AG04450 (cell line): ENCODE measurements at regions not wholly inside any gene's neighbourhood (a gene's known extent, or its start where the extent isn't known, plus 50 kb on each side); places are given as distances from the start of the nearest gene placed in this dataset.

Experiments
- CTCF ChIA-PET: fragments of 300-600, 350-600 bp; formaldehyde crosslinking; extraction: SDS; loops from one replicate; lab custom pipeline; 2022; ENCODE audit warnings: antibody characterized with exemption, inconsistent platforms; lab: Charles Lee
- POLR2A ChIA-PET: fragments of 350-600 bp; formaldehyde crosslinking; extraction: SDS; loops from one replicate; lab custom pipeline; 2021; ENCODE audit warnings: antibody characterized with exemption, inconsistent platforms; lab: Yijun Ruan, JAX
- DNase-seq: peaks from one replicate; pipeline ENCODE4 v3.0.0-alpha.2; 2011; ENCODE audit warnings: low read depth, low spot score
- H3K27ac ChIP-seq: one replicate; pipeline ENCODE4 v1.5.1; 2012; ENCODE audit warnings: low read depth, low read length, control low read depth
- H3K27me3 ChIP-seq: one replicate; pipeline ENCODE4 v1.6.0; 2012; ENCODE audit warnings: low read length; ENCODE audit not compliant: control insufficient read depth, insufficient read depth
- H3K4me3 ChIP-seq: 2 replicates; pipeline ENCODE4 v1.5.1; 2011; ENCODE audit warnings: mild to moderate bottlenecking, low read depth, low read length, control low read depth
- H3K9me3 ChIP-seq: 2 replicates; pipeline ENCODE4 v1.5.1; 2012; ENCODE audit warnings: low read length; ENCODE audit not compliant: control insufficient read depth, insufficient read depth
- TF ChIP-seq, protein P1 (sequence below): IDR thresholded peaks from 2 replicates; pipeline ENCODE4 v1.5.1; 2011; ENCODE audit warnings: low read depth, low read length, control low read depth, inconsistent platforms

DNA sequence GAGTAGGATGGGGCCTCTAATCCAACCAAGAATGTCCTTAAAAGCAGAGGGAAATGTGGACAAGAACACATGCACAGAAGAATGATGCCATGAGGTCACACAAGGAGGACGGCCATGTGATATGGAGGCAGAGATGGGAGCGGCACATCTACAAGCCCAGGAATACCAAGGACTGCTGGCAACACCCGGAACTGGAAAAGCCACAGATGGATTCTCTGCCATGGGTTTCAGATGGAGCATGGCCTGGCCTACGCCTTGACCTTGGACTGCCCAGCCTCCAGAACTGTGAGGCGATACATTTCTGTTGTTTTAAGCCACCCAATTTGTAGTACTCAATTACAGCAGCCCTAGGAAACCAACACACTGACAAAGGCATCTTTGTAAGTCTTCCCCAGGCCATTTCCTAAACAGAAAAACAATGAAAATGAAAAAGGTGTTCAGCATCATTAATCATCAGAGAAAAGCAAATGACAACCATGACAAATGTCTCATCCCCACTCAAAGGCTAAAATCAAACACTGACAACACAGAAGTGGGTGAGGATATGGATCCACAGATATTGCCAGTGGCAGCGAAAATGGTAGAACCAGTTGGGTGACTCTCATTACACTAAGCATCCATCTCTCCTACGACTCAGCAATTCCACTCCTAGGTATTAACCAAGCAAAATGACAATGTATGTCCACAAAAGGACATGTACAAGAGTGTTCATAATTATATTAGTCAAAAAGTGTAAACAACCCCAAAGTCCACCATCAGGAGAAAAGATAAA, 76.9 kb upstream of the CNEP1R1 start:
- no peak overlapping the region for H3K27ac ChIP-seq
- TF ChIP-seq, protein P1, sequence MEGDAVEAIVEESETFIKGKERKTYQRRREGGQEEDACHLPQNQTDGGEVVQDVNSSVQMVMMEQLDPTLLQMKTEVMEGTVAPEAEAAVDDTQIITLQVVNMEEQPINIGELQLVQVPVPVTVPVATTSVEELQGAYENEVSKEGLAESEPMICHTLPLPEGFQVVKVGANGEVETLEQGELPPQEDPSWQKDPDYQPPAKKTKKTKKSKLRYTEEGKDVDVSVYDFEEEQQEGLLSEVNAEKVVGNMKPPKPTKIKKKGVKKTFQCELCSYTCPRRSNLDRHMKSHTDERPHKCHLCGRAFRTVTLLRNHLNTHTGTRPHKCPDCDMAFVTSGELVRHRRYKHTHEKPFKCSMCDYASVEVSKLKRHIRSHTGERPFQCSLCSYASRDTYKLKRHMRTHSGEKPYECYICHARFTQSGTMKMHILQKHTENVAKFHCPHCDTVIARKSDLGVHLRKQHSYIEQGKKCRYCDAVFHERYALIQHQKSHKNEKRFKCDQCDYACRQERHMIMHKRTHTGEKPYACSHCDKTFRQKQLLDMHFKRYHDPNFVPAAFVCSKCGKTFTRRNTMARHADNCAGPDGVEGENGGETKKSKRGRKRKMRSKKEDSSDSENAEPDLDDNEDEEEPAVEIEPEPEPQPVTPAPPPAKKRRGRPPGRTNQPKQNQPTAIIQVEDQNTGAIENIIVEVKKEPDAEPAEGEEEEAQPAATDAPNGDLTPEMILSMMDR, result no peak
- CTCF ChIA-PET, result interaction anchor here (1.6 kb wide), 1 partner anchor 9 kb away, joined by 5 read pairs; no protein-coding TSS in a partner anchor
- POLR2A ChIA-PET, result no interaction called here
- no peaks in the 10 kb centered on the region for H3K9me3 ChIP-seq
- no peaks in the 10 kb centered on the region for H3K27me3 ChIP-seq
- no peak overlapping the region for H3K4me3 ChIP-seq
- no peak for DNase-seq

DNA sequence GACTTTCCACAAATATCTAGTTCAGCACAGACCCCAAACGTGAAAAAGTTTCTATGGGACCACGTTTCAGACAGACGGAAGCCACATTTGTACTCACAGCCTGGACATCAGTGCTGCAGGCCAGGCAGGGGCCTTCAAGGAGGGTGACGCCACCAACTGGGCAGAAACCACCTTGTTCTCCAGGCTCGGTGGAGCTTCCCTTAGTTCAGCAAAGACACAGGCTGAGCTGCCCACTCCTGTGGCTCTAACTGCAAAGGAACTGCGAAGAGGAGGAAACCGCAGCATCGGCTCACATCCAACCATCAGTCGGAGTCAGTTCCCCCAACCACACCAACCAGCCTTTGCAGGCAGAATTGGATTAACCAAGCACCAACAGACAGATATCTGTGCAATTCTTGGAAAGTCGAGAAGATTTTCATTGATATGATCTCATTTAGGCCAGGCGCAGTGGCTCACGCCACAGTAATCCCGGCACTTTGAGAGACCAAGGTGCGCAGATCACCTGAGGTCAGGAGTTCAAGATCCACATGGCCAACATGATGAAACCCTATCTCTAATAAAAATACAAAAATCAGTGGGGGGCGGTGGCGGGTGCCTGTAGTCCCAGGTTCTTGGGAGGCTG, 73.3 kb upstream of the CNEP1R1 start:
- POLR2A ChIA-PET, result no interaction called here
- no peak overlapping the region for H3K4me3 ChIP-seq

DNA sequence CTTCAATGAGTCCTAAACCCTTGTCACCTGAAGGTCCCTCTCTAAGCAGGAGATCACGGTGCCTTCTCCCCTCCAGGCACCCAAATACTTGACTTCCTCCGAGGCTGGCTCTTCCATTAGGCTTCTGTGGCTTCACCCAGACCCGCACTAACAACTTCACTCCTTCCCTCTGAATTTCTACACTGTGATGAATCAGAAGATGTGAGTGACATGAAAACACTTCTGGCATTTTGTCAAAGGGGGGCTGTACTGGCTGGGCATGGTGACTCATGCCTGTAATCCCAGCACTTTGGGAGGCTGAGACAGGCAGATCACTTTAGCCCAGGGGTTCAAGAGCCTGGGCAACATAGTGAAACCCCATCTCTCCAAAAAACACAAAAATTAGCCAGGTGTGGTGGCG, 72.6 kb upstream of the CNEP1R1 start:
- ChIA-PET CTCF (no interaction called here), POLR2A (no interaction called here)
- Histone ChIP-seq H3K4me3 (no peak overlapping the region), H3K27me3 (no peaks in the 10 kb centered on the region), H3K27ac (no peak overlapping the region), H3K9me3 (no peaks in the 10 kb centered on the region)
- DNase-seq, result no peak
- TF ChIP-seq, protein P1, result no peak

More for the DNA sequence above, 73.3 kb upstream of the CNEP1R1 start:
- H3K9me3 ChIP-seq, result no peaks in the 10 kb centered on the region
- H3K27me3 ChIP-seq, result no peaks in the 10 kb centered on the region
- no peak for DNase-seq
- TF ChIP-seq, protein P1, result no peak
- CTCF ChIA-PET, result no interaction called here
- no peak overlapping the region for H3K27ac ChIP-seq

- H3K9me3 ChIP-seq, result no peaks in the 10 kb centered on the region
- POLR2A ChIA-PET, result no interaction called here
- H3K27ac ChIP-seq, result no peak overlapping the region
- TF ChIP-seq, protein P1, result no peak
- no peak for DNase-seq
- H3K27me3 ChIP-seq, result no peaks in the 10 kb centered on the region
- H3K4me3 ChIP-seq, result no peak overlapping the region
- CTCF ChIA-PET, result no interaction called here
Observed at GRCh38 chr16:49953090-49953489, 71.9 kb upstream of the CNEP1R1 start.

DNA sequence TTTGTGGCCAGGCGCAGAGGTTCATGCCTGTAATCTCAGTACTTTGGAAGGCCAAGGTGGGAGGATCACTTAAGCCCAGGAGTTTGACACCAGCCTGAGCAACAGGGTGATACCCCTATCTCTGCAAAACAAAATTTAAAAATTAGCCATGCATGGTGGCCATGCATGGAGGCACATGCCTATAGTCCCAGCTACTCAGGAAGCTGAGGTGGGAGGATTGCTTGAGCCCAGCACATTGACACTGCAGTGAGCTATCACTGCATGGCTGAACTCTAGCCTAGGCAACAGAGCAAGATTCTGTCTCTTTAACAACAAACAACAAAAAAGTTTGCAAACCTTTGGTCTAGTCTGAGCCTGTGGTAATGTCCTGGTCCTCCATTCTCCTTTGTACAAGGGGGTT, 69.2 kb upstream of the CNEP1R1 start:
- Histone ChIP-seq H3K27ac (no peak overlapping the region), H3K9me3 (no peaks in the 10 kb centered on the region), H3K4me3 (no peak overlapping the region), H3K27me3 (no peaks in the 10 kb centered on the region)
- POLR2A ChIA-PET, result interaction anchor here (0.7 kb wide), 1 partner anchor 618 kb away, joined by 7 read pairs; no protein-coding TSS in a partner anchor
- no peak for DNase-seq
- TF ChIP-seq, protein P1, result no peak
- CTCF ChIA-PET, result no interaction called here
